Astrocyte of the spinal cord (primary cell): ENCODE measurements at regions not wholly inside any gene's neighbourhood (a gene's known extent, or its start where the extent isn't known, plus 50 kb on each side); places are given as distances from the start of the nearest gene placed in this dataset.

Experiments
- DNase-seq: peaks from one replicate; pipeline ENCODE4 v3.0.0; 2011; ENCODE audit warnings: low read depth, low spot score
- H3K4me3 ChIP-seq: 2 replicates; pipeline ENCODE4 v1.5.1; 2011; ENCODE audit warnings: low read depth, mild to moderate bottlenecking, low read length, moderate library complexity
- CTCF ChIP-seq: IDR thresholded peaks from 2 replicates; pipeline ENCODE4 v1.5.1; 2012; ENCODE audit warnings: low read depth, mild to moderate bottlenecking, low read length, inconsistent platforms
- in situ Hi-C: cut with HindIII; loops from 2 replicates; pipeline ENCODE4 v1.10.0; 2017; ENCODE audit warnings: low sequenced_read_pairs

DNA sequence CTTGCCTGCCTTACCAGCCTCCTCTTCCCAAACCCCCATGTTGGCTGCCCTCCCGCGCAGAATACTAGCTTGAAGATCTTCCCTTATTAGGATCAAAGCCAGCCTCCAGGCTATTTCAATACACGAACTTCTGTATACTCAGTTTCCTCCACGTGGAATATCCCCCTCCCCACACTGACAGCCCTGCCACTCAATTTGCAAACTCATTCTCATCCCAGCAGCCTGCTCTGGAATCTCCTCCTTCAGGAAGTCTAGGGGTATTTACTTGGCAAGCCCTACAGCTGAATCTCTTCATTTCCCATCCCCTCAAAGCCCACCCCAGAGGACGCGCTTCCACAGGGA, 157.0 kb upstream of the SMIM23 start:
- TF ChIP-seq CTCF = no peak
- no peak overlapping the region for H3K4me3 ChIP-seq
- in situ Hi-C loops = no loop called here
- no peak for DNase-seq

- DNase-seq = no peak
- in situ Hi-C loops = no loop called here
- no peak for TF ChIP-seq CTCF
- no peak overlapping the region for H3K4me3 ChIP-seq
Observed at GRCh38 chr5:171629221-171629620, 156.4 kb upstream of the SMIM23 start.

DNA sequence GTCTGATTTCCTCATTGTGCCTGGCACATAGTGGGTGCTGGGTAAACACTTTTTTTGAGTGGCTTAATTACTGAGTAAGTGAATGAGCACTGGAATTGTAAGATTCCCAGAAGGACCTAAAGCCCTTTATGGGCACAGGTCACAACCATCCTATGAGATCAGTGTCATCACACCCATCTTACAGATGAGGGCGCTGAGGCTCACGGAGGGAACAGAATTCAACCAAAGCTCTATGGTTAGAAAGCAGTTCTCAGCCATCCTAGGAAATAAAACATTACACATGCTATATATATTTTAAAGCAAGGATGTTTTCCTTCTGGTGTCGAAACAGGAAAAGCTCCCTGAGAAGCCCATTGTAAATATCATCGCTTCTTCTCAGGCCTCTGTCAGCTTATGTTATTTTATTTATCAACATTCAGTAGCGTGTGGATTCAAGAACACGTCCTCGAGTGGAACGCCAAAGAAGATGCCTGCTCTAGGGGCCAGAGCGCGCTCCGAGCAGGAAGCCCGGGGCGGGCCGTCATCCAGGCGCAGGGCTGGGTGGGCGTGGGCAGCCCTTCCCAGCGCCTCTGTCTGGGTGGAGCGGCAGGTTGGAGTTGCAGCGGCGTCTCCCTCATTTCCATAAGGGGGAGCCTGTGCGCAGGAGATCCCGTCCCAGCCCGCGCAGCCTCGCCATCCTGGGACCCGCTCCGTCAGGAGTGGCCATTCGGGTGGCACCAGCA, 155.8 kb upstream of the SMIM23 start:
- in situ Hi-C loops = no loop called here
- TF ChIP-seq CTCF = peak; percentile 76
- no peak overlapping the region for H3K4me3 ChIP-seq
- DNase-seq = peak; percentile 52

DNA sequence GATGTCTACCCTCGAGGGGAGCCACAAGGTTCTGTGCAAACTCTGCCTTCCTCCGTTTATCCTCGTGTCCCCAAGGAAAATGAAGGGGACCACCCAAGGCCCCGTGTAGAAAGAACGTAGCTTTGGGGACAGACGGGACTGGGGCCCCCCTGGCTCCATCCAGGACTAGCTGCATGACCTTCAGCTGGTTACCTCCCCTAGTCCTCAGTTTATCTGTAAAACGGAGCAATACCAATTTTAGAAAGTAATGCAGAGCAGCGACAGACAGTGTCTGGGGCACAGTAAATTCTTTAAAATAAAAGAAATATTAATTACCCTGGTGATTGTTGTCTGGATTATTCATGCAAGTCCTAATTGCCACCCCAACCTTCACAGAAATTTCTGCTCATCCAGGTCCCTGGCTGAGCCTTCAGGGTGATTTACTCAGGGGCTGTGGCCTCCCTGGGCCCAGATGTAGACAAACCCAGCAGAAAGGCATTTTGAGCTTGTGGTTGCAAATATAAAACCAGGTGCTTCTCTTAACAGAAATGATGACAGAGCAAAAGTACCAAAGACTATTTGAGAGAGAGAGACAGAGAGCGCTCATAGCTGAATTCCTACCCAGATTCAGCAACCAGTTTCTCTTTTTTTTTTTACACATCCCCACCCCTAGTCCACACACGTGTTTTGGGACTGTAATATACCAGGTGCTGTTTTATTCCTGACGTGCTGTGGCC, 155.1 kb upstream of the SMIM23 start:
- DNase-seq = no peak
- H3K4me3 ChIP-seq = peak overlapping the region; percentile 5
- no peak for TF ChIP-seq CTCF
- in situ Hi-C loops = no loop called here

DNA sequence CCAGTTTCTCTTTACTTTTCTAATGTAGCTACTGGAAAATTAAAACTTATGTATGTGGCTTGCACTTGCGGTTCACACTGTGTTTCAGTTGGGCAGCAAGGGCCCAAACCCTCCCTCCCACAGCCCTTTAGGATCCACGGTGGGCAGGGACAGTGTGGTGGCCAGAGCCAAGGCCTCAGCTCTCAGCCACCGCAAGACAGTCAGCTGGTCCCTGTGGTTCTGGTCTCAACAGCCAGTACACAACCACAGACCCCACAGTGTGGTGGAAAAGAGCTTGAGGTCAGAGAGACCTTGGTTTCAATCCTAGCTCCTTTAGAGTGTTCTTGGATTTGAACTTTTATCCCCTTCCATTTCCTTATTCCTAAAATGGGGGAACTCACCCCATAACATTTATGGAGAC, 153.0 kb upstream of the SMIM23 start:
- in situ Hi-C loops = no loop called here
- DNase-seq = no peak
- TF ChIP-seq CTCF = no peak

GRCh38 chr5:171633776-171634470, 151.7 kb upstream of the SMIM23 start:
- no peak for DNase-seq
- in situ Hi-C loops = no loop called here
- TF ChIP-seq CTCF = no peak

More for the DNA sequence above, 153.0 kb upstream of the SMIM23 start:
- no peak overlapping the region for H3K4me3 ChIP-seq

More at GRCh38 chr5:171633776-171634470, 151.7 kb upstream of the SMIM23 start:
- no peak overlapping the region for H3K4me3 ChIP-seq
